Activated CD4-positive, alpha-beta T cell treated with anti-CD3 and anti-CD28 coated beads, Interleukin-2, Interleukin-6, amounts not matched to agents 100 ng/mL and 50 ng/mL, durations not matched to agents 16 hours and 8 hours (primary cell): ENCODE measurements at regions not wholly inside any gene's neighbourhood (a gene's known extent, or its start where the extent isn't known, plus 50 kb on each side); places are given as distances from the start of the nearest gene placed in this dataset.
"Not testable (repeated sequence)": the region's sequence is repeated elsewhere in the genome, so short reads cannot be mapped to it uniquely, and the experiment has no call there.

Experiments
- DNase-seq: peaks from one replicate; pipeline ENCODE4 v3.0.0-alpha.2; 2020

DNA sequence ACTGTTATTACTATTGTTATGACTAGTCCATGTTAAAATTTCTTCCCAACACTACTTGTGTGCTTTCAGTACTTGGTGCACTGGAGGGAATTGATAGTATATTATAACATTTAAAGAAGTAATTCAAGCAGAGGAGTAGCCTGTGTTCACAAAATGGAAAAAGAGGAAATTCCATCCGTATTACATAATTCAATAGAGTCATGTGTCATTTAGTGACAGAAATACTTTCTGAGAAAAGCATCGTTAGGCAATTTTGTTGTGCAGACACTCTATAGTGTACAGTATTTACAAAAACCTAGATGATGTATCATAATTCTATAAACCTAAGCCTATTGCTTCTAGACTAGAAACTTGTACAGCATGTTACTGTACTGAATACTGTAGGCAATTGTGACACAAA is 78.3 kb upstream of the PCSK5 start:
- DNase-seq: no peak

DNA sequence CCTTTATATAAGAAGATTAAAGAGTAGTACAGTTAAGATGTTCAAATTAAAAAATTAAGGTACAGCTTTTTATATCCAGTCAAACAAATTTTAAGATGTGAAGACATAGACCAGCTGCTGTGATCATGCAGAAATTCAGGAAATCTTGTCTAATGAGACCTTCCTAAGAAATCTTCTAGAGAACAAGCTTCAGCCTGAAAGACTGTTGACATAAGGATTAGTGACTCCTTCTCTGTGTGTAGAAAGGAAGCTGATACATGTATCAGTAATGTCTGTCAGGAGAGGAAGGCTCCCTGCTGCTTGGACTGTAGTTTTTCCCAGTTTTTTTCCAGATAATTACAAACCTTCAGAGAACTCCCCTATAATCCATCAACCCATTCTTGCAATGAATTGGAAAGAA is 75.8 kb upstream of the PCSK5 start:
- no peak for DNase-seq

DNA sequence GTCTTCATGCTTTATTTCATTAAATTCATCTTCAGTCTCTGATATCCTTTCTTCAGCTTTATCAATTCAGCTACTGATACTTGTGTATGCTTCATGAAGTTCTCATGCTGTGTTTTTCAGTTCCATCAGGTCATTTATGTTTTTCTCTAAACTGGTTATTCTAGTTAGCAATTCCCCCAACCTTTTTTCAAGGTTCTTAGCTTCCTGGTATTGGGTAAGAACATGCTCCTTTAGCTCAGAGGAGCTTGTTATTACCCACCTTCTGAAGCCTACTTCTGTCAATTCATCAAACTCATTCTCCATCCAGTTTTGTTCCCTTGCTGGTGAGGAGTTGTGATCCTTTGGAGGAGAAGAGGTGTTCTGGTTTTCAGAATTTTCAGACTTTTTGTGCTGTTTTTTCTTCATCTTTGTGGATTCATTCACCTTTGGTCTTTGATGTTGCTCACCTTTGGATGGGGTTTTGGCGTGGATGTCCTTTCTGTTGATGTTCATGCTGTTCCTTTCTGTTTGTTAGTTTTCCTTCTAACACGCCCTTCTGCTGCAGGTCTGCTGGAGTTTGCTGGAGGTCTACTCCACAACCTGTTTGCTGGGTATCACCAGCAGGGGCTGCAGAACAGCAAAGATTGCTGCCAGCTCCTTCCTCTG is 69.9 kb upstream of the PCSK5 start:
- not testable (repeated sequence) for DNase-seq

DNA sequence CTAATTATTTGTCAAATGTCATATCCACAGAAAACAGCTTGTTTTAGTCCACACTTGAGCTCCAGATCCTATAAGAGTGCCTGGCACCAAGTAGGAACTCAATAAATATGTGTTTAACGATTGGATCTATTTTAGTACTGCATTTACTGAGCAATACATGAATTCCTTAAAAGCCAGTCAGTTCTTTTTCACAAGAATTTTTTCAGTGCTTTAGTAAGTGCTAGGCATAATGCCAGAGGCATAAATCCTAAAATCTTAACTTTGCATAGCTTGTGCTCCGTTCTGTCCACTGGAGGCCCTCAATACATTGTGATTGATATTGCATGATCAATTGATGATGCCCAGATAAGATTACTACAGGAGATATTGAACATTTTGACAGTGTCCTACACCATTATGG is 67.3 kb upstream of the PCSK5 start:
- no peak for DNase-seq

DNA sequence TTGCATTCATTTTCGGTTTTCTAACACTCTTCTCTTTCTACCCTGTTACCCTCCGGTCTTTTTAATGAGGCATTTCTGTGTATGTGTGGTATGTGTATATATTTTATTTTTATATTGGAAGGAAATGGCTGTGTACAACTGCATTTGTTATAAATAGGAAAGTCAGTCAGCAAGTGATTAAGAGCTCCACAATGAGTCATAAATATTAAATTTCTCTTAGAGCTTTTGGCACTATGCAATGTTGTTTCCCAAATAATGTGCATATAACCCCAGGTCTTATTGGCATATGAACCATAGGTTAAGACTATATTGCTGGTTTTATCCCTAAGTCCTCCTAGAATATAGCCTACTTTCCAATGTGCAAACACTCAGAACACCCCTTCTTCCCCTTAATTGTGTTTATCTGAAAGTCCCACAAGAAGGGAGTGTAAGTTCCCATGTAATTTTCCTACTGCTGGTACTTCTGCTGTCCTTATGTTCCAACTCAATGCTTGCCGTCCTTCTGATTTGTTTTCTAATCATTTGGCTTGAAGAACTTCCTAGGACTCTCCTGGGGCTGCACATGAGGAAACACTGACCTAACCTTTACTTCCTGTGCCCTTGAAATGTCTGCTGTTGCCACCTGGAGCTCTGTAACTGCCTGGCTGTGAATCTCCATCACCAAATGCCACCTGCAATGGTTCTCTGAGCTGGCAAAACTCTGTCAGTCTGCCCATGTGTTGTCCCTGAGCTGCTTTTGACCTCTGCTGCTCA is 65.5 kb upstream of the PCSK5 start:
- no peak for DNase-seq

DNA sequence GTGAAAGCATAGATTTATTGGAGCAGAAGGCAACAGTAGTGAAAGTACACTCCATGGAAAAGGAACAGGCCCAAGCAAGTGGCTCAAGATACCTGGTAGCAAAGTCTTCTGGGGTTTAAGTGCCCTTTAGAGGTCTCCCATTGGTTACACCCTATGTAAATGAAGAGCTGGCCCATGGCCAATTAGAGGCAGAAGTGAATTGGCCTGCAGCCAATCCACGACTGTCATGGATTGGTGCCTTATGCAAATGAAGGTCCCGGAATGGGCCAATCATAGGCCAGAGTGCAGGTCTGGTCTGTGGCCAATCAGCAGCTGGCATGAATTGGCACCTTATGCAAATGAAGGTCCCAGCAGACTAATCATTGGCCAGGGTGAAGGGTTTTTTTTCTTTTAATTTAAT is 64.2 kb upstream of the PCSK5 start:
- DNase-seq: no peak

DNA sequence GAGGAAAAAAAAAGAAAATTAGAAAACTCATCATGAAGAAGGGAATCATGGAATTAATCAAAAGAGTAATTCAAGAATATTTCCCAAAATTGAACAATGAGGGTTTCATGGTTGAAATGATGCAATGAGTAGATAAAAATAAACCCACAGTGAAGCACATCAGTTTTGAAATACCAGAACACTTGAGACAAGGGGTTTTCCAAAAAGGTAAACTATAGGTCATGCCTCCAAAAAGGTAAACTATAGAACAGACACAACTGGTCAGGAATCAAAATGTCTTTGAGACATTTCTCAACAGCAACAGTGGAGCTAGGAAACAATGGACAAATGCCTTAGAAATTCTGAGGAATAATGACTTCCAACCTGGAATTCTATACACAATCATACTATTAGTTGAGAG is 60.2 kb upstream of the PCSK5 start:
- DNase-seq: no peak

DNA sequence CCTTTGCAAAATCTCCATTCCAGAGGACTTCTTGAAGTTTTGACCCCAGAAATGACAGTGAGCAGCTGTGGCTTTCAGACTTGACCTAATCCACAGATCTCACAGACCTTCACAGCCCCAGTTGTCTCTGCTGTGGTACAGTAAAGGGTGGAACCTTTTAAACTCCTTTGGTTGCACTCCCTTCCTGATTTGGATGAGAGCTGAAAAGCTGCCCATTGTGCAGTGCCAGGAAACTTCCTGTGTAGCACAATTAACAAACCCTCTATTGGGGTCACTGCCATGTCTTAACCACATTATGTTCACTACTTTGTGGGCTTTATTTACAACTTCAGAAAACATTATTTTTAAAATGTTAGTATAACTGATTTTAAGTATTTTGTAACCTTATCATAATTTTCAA is 56.7 kb upstream of the PCSK5 start:
- no peak for DNase-seq

DNA sequence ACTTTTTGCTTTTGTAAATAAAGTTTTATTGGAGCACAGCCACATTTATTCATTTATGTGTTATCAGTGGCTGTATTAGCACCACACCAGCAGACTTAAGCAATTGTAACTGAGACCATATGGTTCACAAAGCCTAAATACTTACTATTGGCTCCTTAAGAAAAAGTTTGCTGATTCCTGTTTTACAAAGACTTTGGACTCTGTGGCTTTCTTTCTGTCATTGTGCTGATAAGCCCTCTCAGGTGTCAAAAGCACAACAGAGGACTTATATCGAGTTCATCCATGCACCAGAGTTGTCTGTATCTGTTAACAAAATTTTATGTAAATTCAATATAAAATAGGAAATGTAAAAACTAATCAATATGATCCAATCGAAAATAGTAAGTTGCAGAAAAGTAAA is 55.6 kb upstream of the PCSK5 start:
- no peak for DNase-seq
